Activated naive CD4-positive, alpha-beta T cell treated with anti-CD3 and anti-CD28 coated beads, Interleukin-2, amount 50 U/mL, for 72 hours (primary cell): ENCODE measurements at regions not wholly inside any gene's neighbourhood (a gene's known extent, or its start where the extent isn't known, plus 50 kb on each side); places are given as distances from the start of the nearest gene placed in this dataset.

ENCODE experiments used
- ATAC-seq, 2 donors: fragments of 150-1000 bp; cut with Tn5 transposase; 2 replicates each; pipeline ENCODE4 v1.10.0; 2021; ENCODE audit warnings: mild to moderate bottlenecking in 2 of 2, moderate library complexity in 2 of 2
- DNase-seq, 2 donors: peaks; one replicate each; pipeline ENCODE4 v3.0.0; 2021 to 2022; ENCODE audit warnings: low spot score in 2 of 2
- H3K27ac Mint-ChIP-seq, 2 donors: one replicate each; pipeline ENCODE4 v1.8.0; 2022; ENCODE audit warnings: mild to moderate bottlenecking in 2 of 2, mixed read lengths in 2 of 2
- H3K36me3 Mint-ChIP-seq, 2 donors: one replicate each; pipeline ENCODE4 v1.8.0; 2022; ENCODE audit warnings: mixed read lengths in 2 of 2
- H3K9me3 Mint-ChIP-seq, 2 donors: one replicate each; pipeline ENCODE4 v1.8.0; 2022; ENCODE audit warnings: mixed read lengths in 2 of 2

DNA sequence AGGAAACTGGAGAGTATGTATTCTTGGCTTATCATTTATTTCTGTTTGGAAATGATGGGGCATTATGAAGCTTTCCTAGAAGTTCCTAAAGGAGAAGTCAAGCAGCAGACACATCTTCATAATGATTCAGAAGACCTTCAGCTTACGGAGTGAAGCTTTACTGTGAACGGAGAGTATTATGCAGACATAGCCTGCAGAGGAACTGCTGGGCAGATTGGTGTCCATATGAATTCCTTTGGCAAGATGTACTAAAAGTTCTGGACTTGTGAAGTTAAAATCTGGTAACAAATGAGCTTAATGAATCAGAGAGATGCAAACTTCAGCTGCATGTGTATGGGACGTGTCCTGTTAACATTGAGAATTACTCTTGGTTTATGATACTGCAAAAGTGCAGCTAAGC lies 60.1 kb downstream of the NABP1 start:
- ATAC-seq (no peak), DNase-seq (no peak)
- H3K36me3 Mint-ChIP-seq = no peaks in the 10 kb centered on the region
- no peaks in the 10 kb centered on the region for H3K9me3 Mint-ChIP-seq
- H3K27ac Mint-ChIP-seq = no peak overlapping the region

DNA sequence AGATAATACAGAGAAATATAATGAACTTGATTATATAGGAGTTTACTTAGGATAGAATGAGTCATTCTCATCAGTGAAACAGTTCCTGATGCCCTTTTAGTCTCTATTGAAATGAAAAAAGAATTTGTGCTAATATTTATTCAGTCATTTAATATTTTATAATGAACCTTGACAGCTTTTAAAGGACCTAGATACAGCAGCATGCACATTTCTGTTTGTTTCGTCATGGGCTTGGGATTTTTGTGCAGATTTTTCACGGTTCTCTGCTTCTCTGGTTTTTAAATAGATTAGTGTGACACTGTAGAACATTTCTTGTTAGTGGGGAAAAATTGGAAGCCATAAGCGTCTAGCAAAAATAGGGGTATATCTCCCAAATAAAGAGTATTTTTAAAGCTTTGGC lies 60.7 kb downstream of the NABP1 start:
- ATAC-seq = no peak
- H3K36me3 Mint-ChIP-seq = no peaks in the 10 kb centered on the region
- H3K9me3 Mint-ChIP-seq = no peaks in the 10 kb centered on the region
- no peak for DNase-seq
- no peak overlapping the region for H3K27ac Mint-ChIP-seq

DNA sequence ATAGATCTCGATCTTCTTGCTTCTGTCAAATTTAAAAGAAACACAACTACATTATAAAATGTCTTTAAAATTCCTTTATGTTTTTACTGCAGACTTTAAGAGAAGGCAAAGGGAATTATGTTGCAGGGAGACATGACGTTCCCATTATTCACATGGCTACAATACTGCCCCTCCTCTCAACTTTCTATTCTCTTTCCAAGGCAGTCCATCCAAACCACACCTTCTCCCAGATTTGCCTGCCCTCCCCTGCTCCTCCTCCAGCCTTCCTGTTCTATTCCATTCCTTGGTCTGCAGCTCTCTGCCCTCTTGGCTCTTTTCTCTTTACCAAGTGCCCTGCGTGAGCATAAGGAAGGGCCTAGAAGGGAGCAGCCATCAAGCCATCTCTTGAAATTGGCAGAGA lies 61.3 kb downstream of the NABP1 start:
- H3K9me3 Mint-ChIP-seq = no peaks in the 10 kb centered on the region
- no peaks in the 10 kb centered on the region for H3K36me3 Mint-ChIP-seq
- DNase-seq = no peak
- ATAC-seq = no peak
- H3K27ac Mint-ChIP-seq = no peak overlapping the region

DNA sequence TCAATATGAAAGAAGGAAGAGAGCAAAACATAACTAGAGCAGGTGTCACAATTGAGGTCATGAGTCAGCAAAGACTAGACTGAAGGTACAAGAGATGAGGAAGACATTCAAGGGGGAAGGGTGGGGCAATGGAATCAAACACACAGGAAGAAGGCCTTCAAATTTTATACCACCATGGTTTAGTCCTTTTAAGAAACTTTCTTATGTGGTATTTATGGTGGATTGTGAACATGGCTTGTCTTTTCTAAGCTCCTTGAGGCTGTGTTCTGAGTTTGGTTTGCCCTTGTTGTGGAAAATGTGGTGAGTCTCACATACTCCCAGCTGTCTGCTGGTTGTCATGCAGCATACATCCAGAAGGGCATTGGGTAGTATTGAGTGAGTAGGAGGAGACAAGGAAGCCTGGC lies 62.1 kb downstream of the NABP1 start:
- no peaks in the 10 kb centered on the region for H3K36me3 Mint-ChIP-seq
- DNase-seq (peak in 1 of 2 donors; percentile 64), ATAC-seq (peak; percentile 96 to 97)
- peak overlapping the region; percentile 12 to 32 for H3K27ac Mint-ChIP-seq
- no peaks in the 10 kb centered on the region for H3K9me3 Mint-ChIP-seq

DNA sequence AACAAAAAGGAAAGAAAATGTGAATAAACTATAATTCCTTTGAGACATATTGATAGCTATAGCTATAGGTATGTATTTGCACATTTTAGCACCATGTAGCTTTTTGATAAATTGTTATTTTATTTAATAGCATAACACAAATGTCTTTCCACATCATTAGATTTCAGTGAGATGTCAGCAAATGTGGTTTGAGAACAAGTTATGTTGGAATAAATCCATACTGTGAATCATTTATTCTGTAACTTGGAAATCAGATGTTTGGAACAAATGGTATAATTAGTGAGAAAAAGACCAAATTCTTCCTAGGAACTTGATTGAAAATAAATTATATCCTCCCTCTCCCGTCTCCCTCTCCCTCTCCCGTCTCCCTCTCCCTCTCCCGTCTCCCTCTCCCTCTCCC lies 62.8 kb downstream of the NABP1 start:
- H3K36me3 Mint-ChIP-seq = no peaks in the 10 kb centered on the region
- H3K27ac Mint-ChIP-seq = no peak overlapping the region
- no peak for ATAC-seq
- no peak for DNase-seq
- no peaks in the 10 kb centered on the region for H3K9me3 Mint-ChIP-seq

DNA sequence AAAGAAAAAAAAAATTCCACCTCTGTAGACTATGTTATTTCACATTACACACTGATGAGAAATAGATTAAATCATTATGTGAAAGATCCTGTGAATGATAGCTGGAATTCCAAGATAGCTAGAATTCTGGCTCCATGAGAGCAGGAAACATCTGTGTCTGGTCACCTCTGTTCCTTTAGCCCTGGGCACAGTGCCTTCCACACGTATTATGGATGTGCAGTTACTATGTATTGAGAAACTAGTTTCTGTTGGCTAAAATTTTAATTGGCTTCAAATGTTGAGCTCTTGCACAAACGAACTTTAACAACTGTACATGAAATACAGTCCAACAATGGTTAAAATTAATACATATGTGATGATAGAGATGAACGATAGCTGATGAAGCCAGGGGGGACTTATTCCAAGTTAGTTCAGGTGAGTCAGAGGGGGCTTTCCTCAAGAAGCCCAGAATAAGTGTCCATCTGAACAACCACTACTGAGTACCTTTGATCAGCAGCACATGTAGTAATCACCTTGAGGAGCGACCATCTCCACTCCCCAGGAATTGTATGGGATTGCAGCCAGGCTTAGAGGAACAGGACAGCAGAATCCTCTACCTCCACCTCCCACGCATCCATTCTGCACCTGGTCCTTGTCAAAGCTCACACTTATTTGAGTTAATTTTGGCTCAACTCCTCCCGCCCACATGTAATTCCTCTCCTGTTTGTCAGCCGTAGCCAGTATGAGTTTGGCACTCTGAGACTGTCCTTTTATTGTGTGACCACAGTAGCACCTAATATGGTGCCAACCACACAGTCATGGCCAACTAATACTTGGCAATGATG lies 68.6 kb downstream of the NABP1 start:
- Mint-ChIP-seq H3K27ac (no peak overlapping the region), H3K9me3 (no peaks in the 10 kb centered on the region), H3K36me3 (no peaks in the 10 kb centered on the region)
- ATAC-seq (no peak), DNase-seq (no peak)

DNA sequence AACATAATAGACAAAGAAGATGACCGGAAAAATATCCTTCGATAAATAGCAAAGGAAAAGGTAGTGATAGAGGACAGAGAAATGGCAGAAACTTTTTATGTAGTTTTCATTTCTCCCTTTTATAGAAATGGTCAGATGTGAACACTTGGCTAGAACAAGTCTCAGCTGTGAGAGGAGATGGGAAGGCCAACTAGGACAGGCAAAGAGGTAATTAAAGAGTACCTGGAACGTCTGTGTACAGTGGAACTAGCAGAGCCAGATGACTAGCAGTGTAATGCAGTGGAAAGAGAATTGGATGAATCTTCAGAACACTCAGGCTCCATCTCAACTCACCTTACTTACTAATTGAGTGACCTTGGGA lies 69.2 kb downstream of the NABP1 start:
- DNase-seq = no peak
- no peak for ATAC-seq
- H3K27ac Mint-ChIP-seq = no peak overlapping the region
- H3K9me3 Mint-ChIP-seq = no peaks in the 10 kb centered on the region
- no peaks in the 10 kb centered on the region for H3K36me3 Mint-ChIP-seq

DNA sequence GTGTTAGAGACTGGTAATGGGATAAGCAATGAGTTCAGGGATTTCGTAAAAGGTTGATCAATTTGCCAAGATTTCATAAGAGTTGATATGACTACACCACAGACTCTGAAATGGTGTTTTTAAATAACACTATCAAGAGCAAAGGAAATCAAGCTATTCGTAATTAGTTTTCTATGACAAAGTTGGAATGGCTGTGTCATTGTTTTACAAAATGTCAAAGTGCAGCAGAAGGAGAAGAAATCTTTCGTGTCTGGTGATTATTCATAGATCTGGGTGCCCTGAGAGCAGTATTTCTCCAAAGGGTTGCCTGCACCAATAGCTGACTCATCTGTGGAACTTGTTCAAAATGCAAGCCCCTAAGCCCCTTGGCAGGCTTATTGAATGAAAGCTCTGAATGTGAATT lies 70.1 kb downstream of the NABP1 start:
- no peak overlapping the region for H3K27ac Mint-ChIP-seq
- H3K9me3 Mint-ChIP-seq = no peaks in the 10 kb centered on the region
- DNase-seq (no peak), ATAC-seq (peak; percentile 11 to 78)
- no peaks in the 10 kb centered on the region for H3K36me3 Mint-ChIP-seq

DNA sequence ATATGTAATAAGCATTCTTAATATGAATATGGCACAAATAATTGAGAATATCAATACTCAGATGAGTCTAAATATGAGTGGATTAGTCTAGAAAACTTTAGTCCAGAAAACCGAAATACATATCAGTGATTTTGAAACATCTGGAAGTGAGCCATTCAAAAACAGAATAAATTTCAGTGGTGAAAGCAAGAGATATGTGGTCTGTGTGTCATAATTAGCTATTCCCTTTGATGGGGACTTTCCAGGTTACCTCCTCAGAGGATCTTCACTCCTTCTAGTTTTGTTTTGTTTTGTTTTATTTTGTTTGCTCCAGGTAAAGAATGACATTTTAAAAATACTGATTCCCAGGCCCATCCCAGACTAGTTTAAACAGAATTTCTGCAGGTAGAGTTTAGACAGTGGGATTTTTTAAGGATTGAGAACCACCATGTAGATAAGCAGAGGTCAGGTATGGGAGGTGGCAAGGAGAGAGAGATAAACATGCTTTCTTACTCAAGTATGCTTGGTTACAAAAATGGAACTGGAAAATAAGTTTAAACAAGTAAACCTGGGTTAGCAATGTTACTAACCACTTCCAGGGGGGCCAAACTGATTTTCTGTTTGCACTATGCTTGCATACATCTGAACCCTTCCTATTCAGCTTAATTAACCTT lies 70.7 kb downstream of the NABP1 start:
- Mint-ChIP-seq H3K27ac (peak overlapping the region in 1 of 2 donors; percentile 10), H3K9me3 (no peaks in the 10 kb centered on the region), H3K36me3 (no peaks in the 10 kb centered on the region)
- ATAC-seq (peak; percentile 28 to 89), DNase-seq (no peak)

DNA sequence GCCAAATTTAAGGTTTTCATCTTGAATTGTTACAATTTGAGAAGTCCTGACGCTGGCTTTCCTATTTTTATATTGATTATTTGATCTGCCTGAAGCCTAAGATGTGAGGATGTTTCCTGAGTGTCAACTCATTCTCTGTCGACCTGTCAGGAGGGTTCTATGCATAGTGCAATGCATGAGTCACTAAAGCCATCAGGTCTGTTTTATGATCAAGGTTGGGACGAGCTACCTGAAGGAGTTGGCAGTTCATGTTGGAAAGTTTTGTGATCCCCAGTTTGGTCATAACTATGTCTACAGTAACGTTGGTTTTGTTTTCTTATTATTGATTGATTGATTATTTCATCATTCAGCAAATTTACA lies 71.2 kb downstream of the NABP1 start:
- Mint-ChIP-seq H3K36me3 (no peaks in the 10 kb centered on the region), H3K27ac (no peak overlapping the region), H3K9me3 (no peaks in the 10 kb centered on the region)
- DNase-seq (no peak), ATAC-seq (peak in 1 of 2 donors; percentile 50)

DNA sequence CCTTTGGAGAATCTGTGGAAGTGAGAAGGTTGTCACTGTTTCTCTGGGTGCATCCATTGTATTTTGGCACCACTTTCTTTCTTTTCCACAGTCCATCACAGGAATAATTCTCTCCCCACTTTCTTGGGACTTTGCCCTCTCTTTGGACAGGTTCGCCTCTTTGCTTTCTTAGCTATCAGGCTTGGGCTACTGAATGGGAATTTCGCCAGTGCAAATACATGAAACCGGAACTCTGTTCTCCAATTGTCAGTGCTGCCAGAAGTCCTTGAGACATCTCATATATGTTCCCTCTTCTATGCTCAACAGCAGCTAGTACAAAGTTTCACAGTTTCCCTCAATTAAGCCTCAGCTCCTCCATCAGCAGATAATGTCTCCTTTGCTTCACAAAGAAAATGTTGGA lies 76.2 kb downstream of the NABP1 start:
- no peaks in the 10 kb centered on the region for H3K36me3 Mint-ChIP-seq
- H3K9me3 Mint-ChIP-seq = no peaks in the 10 kb centered on the region
- H3K27ac Mint-ChIP-seq = no peak overlapping the region
- ATAC-seq (no peak), DNase-seq (no peak)

DNA sequence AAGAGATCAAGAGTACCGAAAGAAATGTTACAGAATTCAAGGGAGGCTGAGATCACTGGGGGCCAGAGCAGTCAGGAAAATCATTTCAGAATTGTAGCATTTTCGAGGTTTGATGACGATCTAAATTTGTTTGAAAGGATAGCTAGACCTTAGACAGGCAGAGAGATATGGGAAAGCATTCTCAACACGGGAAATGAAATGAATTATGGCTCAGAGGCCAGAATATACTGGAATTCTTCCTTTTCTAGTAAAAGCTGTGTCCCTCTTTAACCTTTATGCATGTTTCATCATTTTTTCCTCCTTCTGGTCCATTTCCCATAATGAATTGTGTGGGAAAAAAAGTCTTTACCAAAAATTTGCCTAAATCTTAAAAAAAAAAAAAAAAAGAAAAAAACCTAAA lies 78.8 kb downstream of the NABP1 start:
- ATAC-seq (no peak), DNase-seq (no peak)
- Mint-ChIP-seq H3K36me3 (no peaks in the 10 kb centered on the region), H3K27ac (no peak overlapping the region), H3K9me3 (no peaks in the 10 kb centered on the region)

DNA sequence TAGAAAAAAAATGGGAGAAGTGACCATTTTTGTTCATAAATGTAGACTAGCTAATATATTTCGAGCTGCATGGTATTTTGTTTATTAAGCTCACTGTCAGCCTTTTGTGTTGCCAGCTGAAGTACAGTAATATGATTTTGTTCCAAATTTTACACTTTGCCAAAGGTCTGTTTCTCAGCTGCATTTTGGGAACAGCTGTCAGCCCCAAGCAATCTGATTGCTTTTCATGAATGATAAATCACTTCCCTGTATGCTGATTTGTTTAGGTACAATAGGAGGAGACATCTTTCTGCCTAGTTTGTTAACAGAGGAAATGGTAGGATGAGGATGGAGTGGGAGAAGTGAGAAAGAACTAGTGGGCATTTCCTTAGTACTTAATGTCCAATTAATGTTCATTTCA lies 79.3 kb downstream of the NABP1 start:
- Mint-ChIP-seq H3K27ac (no peak overlapping the region), H3K9me3 (no peaks in the 10 kb centered on the region), H3K36me3 (no peaks in the 10 kb centered on the region)
- ATAC-seq = no peak
- DNase-seq = no peak

DNA sequence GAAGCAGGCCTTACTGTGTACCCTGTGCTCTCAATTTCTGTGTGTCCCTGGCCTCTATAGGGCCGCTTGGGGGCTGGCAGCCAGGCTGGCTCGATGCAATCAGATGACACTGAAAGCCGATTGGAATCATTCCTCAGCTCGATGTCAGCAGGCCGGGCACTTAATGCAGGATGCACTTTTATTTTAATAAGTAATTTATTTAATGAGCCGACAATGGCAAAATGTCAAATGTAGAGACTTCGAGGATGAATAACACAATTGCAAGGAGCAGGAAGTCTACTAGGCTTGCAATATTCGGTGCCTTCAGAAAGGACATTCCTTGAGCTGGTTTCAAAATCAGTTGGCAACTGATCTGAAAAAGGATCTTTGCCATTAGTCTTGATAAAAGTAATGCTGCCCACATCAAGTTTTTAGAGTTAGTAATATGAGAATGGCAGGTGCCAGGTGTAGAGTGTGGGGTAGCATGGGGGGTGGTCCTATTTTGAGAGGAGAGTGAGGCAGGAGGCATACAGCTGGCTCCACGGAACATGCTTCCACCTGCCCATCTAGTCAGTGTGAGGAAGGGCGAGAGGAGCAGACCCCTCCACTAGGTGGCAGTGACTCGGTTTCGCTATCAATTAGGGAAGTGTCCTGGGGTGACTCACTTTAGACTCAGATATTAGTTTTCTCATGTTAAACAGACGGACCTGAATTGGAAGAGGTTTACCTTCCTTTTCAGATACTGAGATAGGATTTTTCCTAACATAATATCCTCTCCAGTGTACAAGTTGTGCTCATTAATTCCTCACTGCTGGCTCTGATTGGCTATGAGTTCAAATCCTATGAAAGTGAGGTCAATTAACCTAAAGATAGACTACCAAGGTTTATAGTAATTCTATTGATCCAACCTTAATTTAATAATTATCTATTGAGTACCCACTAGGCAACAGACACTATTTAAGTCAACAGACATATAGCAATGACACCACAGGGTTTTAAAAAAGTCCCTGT lies 80.9 kb downstream of the NABP1 start:
- Mint-ChIP-seq H3K36me3 (no peaks in the 10 kb centered on the region), H3K27ac (no peak overlapping the region), H3K9me3 (no peaks in the 10 kb centered on the region)
- DNase-seq (peak; percentile 41 to 58), ATAC-seq (peak; percentile 91 to 93)

DNA sequence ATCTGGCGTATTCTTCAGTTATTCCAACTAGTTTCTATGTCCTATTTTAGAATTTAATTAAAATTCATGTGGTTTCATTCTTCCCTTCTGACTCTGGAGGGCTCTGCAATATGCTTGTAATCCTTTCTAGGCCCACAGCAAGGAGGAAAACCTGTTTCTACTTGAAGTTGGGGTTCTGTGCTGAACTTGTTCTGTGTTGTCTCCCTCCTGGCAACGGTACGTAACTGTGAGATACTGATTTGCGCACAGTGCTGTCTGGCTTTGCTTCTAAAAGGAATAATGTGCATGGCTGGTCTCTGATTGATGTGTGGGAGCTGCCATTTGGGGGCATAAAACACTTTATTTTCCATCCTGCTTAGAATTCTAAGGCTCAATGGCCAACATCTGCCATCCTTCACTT lies 81.7 kb downstream of the NABP1 start:
- no peaks in the 10 kb centered on the region for H3K36me3 Mint-ChIP-seq
- DNase-seq = no peak
- no peak for ATAC-seq
- no peaks in the 10 kb centered on the region for H3K9me3 Mint-ChIP-seq
- no peak overlapping the region for H3K27ac Mint-ChIP-seq

DNA sequence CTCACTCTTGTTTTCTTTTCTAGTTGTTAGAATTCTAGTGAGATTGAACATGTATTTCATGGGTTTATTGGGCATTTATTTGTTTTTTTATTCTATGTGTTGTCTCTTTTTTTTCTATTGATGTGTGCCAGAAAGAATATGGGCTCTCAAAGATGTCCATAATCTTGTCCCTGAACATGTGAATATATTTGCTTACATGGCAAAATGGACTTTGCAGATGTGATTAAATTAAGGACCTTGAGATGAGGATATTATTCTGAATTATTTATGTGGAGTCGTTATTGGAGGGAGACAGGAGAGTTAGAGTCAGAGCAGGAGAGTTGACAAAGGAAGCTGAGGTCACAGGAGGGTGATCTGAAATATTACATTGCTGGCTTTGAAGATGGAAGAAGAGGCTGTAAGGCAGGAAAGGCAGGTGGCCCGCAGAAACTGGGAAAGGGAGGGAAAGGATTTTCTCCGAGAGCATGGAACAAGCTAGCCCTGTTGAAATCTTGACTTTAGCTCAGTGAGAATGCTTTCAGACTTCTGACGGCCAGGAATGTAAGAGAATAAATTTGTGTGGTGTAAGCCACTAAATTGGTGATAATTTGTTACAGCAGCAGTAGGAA lies 82.8 kb downstream of the NABP1 start:
- H3K36me3 Mint-ChIP-seq = no peaks in the 10 kb centered on the region
- ATAC-seq (no peak), DNase-seq (no peak)
- H3K27ac Mint-ChIP-seq = no peak overlapping the region
- no peaks in the 10 kb centered on the region for H3K9me3 Mint-ChIP-seq

DNA sequence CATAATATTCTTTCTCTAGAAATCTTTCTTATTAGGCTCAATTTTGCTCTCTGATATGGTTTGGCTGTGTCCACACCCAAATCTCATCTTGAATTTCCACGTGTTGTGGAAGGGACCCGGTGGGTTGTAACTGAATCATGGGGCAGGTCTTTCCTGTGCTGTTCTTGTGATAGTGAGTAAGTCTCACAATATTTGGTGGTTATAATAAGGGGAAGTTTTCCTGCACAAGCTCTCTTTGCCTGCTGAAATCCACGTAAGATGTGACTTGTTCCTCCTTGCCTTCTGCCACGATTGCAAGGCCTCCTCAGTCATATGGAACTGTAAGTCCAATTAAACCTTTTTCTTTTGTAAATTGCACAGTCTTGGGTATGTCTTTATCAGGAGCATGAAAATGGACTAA lies 73.8 kb downstream of the CAVIN2 start:
- H3K36me3 Mint-ChIP-seq = peaks cover 0 to 8% of the 10 kb centered on the region in 2 donors
- ATAC-seq (no peak), DNase-seq (no peak)

More for the DNA sequence above, 73.8 kb downstream of the CAVIN2 start:
- H3K27ac Mint-ChIP-seq = no peak overlapping the region
- peaks cover 7% of the 10 kb centered on the region in 2 donors for H3K9me3 Mint-ChIP-seq
